Spleen (tissue), 7 donors: ENCODE measurements at regions not wholly inside any gene's neighbourhood (a gene's known extent, or its start where the extent isn't known, plus 50 kb on each side); places are given as distances from the start of the nearest gene placed in this dataset.

ENCODE experiments used
- POLR2A ChIP-seq, 3 donors: fragments of 450-650 bp; IDR thresholded peaks; one replicate each; pipeline ENCODE4 v1.5.1; 2017; ENCODE audit warnings: antibody characterized with exemption in 3 of 3, mild to moderate bottlenecking in 1 of 3
- POLR2AphosphoS5 ChIP-seq, 3 donors: sonication (generic); formaldehyde crosslinking; IDR thresholded peaks; one replicate each; pipeline ENCODE4 v1.5.1; 2017; ENCODE audit warnings: antibody characterized with exemption in 3 of 3
- TF ChIP-seq, protein P1 (sequence below), 11 experiments: fragments of 200-600 bp in 7 of 11; fragments of 450-650 bp in 4 of 11; sonication (generic) in 4 of 11; IDR thresholded peaks in 8 of 11; conservative IDR thresholded peaks in 3 of 11; 1 replicate in 7 of 11; 2 replicates in 4 of 11; pipeline versions ENCODE4 v1.4.0 to v1.8.0; 2016 to 2021; ENCODE audit warnings: antibody characterized with exemption in 11 of 11, inconsistent platforms in 4 of 11, mild to moderate bottlenecking in 1 of 11
- donor health status: DM: no; HTN: no; CAD: no; lungs with moderate emphysema.
- donor health status: DM: no; HTN: no; CAD: no.
- donor health status: DM: no; HTN: no; CAD: no.

DNA sequence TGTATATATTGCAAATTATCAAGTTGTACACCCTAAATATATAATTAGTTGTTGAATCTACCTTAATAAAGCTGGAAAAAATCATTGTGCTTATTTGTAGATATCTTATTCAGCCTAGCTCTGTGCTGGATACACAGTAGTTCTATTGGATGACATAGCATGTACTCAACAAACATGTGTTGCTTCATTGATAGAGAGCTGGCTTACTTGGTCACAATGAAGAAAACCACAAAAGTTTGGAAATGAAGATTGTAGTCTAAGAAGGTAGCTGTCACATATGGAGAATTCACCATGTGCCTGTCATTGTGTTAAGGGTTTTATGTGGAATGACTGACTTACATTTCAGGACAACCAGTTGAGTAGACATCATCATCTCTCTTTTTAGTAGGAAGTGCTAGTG is 278.9 kb downstream of the LMO7 start:
- TF ChIP-seq, protein P1, sequence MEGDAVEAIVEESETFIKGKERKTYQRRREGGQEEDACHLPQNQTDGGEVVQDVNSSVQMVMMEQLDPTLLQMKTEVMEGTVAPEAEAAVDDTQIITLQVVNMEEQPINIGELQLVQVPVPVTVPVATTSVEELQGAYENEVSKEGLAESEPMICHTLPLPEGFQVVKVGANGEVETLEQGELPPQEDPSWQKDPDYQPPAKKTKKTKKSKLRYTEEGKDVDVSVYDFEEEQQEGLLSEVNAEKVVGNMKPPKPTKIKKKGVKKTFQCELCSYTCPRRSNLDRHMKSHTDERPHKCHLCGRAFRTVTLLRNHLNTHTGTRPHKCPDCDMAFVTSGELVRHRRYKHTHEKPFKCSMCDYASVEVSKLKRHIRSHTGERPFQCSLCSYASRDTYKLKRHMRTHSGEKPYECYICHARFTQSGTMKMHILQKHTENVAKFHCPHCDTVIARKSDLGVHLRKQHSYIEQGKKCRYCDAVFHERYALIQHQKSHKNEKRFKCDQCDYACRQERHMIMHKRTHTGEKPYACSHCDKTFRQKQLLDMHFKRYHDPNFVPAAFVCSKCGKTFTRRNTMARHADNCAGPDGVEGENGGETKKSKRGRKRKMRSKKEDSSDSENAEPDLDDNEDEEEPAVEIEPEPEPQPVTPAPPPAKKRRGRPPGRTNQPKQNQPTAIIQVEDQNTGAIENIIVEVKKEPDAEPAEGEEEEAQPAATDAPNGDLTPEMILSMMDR (IDR thresholded peaks at IDR 0.05 in 8 of 11, conservative IDR thresholded peaks at IDR 0.05 in 3 of 11): no peak
- TF ChIP-seq POLR2A (IDR thresholded peaks at IDR 0.05) (no peak), POLR2AphosphoS5 (IDR thresholded peaks at IDR 0.05) (no peak)
